NCI-H128 (cell line): ENCODE measurements at regions not wholly inside any gene's neighbourhood (a gene's known extent, or its start where the extent isn't known, plus 50 kb on each side); places are given as distances from the start of the nearest gene placed in this dataset.
A peak's percentile ranks its signal among the peaks of the same experiment; 100 is the strongest.

Source experiments
- DNase-seq: peaks from one replicate; lab custom pipeline; 2025; ENCODE audit not compliant: unreplicated experiment; lab: John Stamatoyannopoulos, UW

DNA sequence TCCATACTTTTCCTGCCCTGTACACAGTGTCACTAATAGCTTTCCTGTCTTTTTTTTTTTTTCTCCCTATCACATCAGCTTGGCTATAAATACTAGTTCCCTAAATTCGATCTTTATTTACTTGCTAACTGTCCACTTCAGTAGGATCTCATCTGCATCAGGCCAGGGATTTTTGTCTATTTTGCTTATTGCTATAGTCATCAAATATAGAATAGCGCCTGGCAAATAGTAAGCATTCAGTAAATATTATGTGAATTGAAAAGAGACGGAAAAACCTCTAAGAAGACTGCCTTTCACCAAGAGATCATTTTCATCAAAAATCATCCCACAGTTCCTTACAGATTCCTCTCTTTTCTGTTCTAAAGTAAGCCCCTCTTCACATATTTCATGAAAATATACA lies 429.1 kb downstream of the FLRT2 start:
- no peak for DNase-seq

- DNase-seq, result no peak
Observed at GRCh38 chr14:85958069-85958468, 428.1 kb downstream of the FLRT2 start.

GRCh38 chr14:85953265-85953664 lies 423.3 kb downstream of the FLRT2 start:
- no peak for DNase-seq

DNA sequence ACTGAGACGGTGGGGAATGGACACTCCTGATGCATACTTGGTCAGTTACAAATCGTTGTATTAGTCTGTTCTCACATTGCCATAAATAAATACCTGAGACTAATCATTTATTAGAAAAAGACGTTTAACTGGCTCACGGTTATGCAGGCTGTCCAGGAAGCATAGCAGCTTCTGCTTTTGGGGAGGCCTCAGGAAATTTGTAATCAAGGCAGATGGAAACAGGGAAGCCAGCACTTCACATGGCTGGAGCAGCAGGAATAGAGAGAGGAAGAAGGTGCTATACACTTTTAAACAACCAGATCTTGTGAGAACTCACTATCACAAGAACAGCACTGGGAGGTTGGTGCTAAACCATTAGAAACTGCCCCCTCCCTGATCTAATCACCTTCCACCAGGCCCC lies 418.2 kb downstream of the FLRT2 start:
- no peak for DNase-seq

DNA sequence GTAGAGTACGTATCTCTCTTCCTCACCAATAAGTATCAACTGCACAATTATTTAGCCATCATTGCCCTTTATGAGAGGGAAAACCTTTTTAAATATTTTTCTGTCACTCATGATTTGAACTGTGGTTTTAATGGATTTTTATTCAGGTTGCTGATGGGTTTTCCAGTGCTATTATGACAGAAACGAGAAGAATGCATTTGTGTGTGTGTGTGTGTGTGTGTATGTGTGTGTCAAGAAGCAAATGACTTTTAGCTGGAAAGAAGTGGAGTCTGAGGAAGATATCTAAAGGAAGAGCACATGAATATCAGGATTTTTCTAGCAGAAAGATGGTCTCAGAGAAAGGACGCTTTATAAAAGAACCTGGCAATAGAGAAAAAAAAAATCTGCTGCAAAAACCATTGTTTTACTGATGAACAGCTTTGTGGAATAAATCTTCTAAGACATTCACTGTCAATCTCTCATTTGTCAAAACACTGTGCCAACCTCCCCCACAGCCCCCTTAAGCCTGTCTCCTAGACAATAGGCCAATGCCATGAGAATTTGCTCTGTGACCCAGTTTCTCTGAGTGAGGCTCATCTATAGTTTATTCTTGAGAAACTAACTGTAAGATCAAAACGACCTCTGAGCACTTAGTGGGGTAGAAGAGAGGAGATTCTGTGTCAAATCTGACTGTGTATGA lies 417.7 kb downstream of the FLRT2 start:
- DNase-seq, result no peak

- no peak for DNase-seq
Observed at GRCh38 chr14:85943192-85943591, 413.2 kb downstream of the FLRT2 start.

DNA sequence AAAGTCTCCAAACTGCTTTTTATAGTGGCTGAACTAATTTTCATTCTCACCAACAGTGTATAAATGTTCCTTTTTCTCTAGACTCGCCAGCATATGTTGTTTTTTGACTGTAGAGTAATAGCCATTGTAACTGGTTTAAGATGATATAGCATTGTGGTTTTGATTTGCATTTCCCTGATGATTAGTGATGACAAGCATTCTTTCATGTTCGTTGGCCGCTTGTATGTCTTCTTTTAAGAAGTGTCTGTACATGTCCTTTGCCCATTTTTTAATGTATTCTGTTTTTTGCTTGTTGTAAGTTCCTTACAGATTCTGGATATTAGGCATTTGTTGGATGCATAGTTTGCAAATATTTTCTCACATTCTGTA lies 404.9 kb downstream of the FLRT2 start:
- DNase-seq, result no peak

GRCh38 chr14:85934123-85934885 lies 404.4 kb downstream of the FLRT2 start:
- no peak for DNase-seq

GRCh38 chr14:85921241-85921640 lies 391.3 kb downstream of the FLRT2 start:
- no peak for DNase-seq

DNA sequence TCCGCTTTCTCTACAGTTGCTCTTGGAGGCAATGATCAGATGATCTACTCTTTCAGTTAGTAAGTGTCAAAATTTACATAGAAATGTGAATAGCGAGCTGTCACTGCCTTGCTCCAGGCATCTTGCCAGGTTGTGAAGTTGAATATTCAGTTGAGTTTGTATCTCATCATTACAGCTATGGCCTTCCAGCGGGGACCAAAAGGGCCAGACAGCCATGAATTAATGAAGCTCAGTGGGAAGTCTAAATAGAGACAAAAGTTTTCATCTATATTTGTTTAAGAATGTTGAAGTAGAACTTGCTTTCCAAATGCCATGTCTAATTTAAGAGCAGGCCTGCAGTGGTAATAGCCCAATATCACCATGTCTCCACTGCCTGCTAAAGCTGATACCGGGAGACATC lies 387.8 kb downstream of the FLRT2 start:
- no peak for DNase-seq

DNA sequence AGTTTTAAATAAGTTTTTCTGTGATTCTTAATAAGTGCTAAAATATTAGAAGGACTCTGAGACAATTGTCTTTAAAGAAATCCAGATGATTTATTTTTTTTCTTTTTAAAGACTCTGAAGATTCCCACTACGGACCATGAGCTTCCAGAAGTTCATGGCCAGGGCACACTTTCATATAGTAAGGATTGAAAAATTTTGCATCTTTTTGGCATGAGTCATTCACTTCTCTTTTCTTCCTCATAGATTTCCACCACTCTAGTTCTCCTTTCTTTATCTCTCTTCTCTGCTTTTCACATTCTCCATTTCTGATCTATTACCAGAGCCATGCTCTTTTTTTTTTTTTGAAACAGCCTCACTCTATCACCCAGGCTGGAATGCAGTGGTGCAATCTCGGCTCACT lies 385.8 kb downstream of the FLRT2 start:
- DNase-seq, result no peak

GRCh38 chr14:85912141-85912540 lies 382.2 kb downstream of the FLRT2 start:
- DNase-seq, result no peak

DNA sequence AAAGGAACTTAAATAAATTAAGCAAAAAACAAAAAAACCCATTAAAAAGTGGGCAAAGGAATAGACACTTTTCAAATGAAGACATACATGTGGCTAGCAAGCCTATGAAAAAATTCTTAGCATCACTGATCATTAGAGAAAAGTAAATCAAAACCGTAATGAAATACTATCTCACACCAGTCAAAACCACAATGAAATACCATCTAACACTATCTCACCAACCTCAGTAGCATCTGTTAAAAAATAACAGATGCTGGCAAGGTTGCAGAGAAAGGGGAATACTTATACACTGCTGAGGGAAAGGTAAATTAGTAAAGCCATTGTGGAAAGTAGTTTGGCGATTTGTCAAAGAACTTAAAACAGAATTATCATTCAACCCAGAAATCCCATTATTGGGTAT lies 381.1 kb downstream of the FLRT2 start:
- DNase-seq, result no peak

- DNase-seq, result no peak
Observed at GRCh38 chr14:85909581-85909980, 379.6 kb downstream of the FLRT2 start.

DNA sequence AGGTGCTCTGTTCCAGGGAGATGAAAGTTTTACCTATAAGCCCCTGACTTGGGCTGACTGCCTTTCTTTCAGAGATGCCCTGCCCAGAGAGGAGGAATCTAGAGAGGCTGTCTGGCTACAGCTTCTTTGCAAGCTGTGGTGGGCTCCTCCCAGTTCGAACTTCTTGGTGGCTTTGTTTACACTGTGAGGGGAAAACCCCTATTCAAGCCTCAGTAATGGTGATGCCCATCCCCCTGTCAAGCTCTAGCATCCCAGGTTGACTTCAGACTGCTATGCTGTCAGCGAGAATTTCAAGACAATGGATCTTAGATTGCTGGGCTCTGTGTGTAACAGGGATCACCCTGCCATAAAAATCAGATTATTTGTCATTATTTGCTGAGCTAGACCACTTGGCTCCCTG lies 377.6 kb downstream of the FLRT2 start:
- no peak for DNase-seq

- no peak for DNase-seq
Observed at GRCh38 chr14:85897808-85898207, 367.9 kb downstream of the FLRT2 start.

GRCh38 chr14:85895603-85896002 lies 365.7 kb downstream of the FLRT2 start:
- DNase-seq, result no peak

GRCh38 chr14:85892251-85892650 lies 362.3 kb downstream of the FLRT2 start:
- no peak for DNase-seq

DNA sequence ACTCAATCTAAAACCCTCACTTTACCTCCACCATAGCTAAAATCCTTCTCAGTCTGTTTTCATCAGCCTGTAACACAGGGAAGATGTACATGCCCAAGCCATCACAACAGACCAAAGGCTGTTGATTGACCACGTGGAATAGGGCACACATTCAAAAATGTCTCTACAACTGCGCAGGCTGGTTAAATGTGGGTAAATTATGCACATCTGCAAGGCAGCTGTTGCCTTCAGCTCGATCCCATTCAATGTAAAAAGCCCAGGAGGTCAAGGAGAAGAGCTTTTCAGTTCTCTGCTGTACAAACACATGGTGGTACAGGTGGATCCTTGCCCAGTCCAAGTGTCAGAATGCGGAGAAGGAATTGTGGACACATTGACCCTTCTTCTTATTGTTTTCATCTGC lies 354.0 kb downstream of the FLRT2 start:
- DNase-seq, result no peak

GRCh38 chr14:85883101-85883500 lies 353.2 kb downstream of the FLRT2 start:
- no peak for DNase-seq

GRCh38 chr14:85881935-85882334 lies 352.0 kb downstream of the FLRT2 start:
- no peak for DNase-seq

DNA sequence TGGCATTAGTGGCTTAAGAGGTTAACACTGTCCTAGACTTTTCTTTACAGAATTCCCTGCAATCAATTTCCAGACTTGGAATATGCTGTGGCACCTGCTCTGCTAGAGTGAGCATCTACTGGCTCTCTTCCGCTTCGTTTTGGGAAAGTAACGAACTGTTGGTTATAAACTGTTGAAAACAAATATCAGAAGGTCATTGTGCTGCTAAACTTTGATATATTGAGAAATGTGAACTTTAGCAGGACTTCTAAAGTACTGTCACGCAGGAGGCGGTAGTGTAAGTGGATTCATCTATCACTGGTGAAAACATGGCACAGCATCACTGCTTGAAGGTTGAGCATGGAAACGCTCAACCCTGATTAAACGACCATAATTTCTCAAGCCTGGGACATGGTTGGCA lies 348.9 kb downstream of the FLRT2 start:
- DNase-seq, result no peak

- peak; percentile 86 for DNase-seq
Observed at GRCh38 chr14:85873006-85873405, 343.1 kb downstream of the FLRT2 start.
